ENCODE measurements at regions not wholly inside any gene's neighbourhood (a gene's known extent, or its start where the extent isn't known, plus 50 kb on each side); places are given as distances from the start of the nearest gene placed in this dataset.

DNA sequence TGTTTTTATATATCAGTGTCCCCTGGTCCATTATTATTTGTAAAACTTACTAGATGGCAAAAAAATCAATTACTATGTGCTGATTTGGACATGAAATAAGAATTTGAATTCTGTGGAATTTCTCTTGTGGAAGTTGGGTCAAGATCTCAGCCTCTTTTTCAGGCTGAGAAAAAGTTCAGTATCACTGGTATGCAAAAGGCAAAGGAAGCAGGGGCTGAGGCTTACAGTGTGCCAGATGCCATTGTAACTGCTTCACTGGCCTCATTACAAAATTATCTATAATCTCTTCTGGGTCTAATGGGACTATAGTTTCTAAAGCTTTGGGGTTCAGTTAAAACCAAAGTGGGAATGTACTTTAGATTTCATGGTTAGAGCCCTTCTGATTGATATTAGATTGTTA, 125.9 kb upstream of the SLC7A14 start:
- Histone ChIP-seq H3K9me3 (ENCODE audit: insufficient read depth, low read depth, low read length) (peaks cover 10% of the 10 kb centered on the region; the same call in 1 of the 2 replicates), H3K9ac (ENCODE audit: low read depth, low read length) (no peak overlapping the region), H3K4me3 (ENCODE audit: low read length) (no peak overlapping the region), H3K27ac (ENCODE audit: low read length) (no peak overlapping the region), H3K27me3 (ENCODE audit: insufficient read depth, low read length) (no peaks in the 10 kb centered on the region), H3K36me3 (ENCODE audit: insufficient read depth, low read depth, low read length) (no peaks in the 10 kb centered on the region), H3K4me1 (ENCODE audit: insufficient read depth, low read length) (no peaks in the 10 kb centered on the region)

DNA sequence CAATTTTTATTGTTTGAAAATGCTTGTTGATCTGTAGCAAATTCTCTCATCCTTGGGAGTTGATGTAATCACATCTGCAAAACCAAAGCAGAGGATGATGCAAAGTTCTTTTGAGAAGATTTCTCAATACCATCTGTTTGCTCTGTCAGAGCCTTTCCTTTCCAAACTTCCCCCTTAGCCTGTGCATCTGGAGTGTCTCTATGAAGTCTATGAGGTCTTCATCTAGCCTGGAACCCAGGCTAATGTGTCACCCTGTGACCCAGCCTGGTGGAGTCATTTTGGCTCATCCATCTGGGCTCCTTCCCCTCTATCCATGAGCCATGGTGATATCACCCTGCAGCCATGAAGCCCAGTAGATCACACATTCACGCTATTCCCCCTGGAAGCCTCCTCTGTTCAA, 123.2 kb upstream of the SLC7A14 start:
- Histone ChIP-seq H3K4me1 (ENCODE audit: insufficient read depth, low read length) (no peaks in the 10 kb centered on the region), H3K9ac (ENCODE audit: low read depth, low read length) (no peak overlapping the region), H3K36me3 (ENCODE audit: insufficient read depth, low read depth, low read length) (no peaks in the 10 kb centered on the region), H3K9me3 (ENCODE audit: insufficient read depth, low read depth, low read length) (peaks cover 10% of the 10 kb centered on the region; the same call in 1 of the 2 replicates), H3K27ac (ENCODE audit: low read length) (no peak overlapping the region), H3K4me3 (ENCODE audit: low read length) (no peak overlapping the region), H3K27me3 (ENCODE audit: insufficient read depth, low read length) (no peaks in the 10 kb centered on the region)

DNA sequence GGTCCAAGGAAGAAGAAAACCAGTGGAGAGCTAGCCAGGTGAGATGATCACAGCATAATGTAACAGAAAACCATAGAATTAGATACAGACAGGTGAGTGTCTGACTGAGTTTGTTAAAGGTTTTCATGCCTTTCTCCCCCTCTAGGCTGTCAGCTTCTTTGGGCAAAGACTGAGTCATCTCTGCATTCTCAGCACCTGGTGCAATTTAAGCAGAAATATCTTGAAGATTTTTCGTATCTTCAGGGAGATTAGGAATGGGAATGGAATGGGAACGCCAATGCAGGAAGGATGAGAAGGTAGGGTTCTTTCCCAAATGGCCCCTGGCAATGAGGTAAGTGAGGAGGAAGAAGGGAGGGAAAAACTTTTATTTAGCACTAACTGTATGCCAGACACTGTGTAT, 122.0 kb upstream of the SLC7A14 start:
- Histone ChIP-seq H3K9me3 (ENCODE audit: insufficient read depth, low read depth, low read length) (peaks cover 10% of the 10 kb centered on the region; the same call in 1 of the 2 replicates), H3K9ac (ENCODE audit: low read depth, low read length) (no peak overlapping the region), H3K27me3 (ENCODE audit: insufficient read depth, low read length) (no peaks in the 10 kb centered on the region), H3K4me1 (ENCODE audit: insufficient read depth, low read length) (no peaks in the 10 kb centered on the region), H3K27ac (ENCODE audit: low read length) (no peak overlapping the region), H3K4me3 (ENCODE audit: low read length) (no peak overlapping the region), H3K36me3 (ENCODE audit: insufficient read depth, low read depth, low read length) (no peaks in the 10 kb centered on the region)

DNA sequence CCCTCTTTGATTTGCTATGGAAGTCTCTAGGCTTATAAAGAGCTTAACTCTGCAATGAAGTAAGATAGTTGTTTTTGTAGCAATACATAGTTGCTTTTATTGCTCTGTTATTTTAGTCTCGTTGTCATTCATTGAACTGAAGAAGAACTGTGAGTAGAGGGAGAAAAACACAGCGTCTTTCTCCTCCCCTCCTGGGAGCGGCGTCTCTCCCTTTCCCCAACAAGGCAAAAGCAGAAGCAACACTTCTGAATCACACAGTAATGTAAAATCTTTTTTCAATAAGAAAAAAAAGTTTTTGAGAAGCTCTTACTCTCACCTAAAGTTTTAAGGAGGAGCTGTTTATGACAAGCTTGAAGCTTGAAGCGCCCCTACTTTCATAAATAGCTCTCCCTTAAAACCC, 119.3 kb upstream of the SLC7A14 start:
- Histone ChIP-seq H3K36me3 (ENCODE audit: insufficient read depth, low read depth, low read length) (no peaks in the 10 kb centered on the region), H3K27ac (ENCODE audit: low read length) (no peak overlapping the region), H3K27me3 (ENCODE audit: insufficient read depth, low read length) (no peaks in the 10 kb centered on the region), H3K9me3 (ENCODE audit: insufficient read depth, low read depth, low read length) (peaks cover 8% of the 10 kb centered on the region; the same call in 1 of the 2 replicates), H3K9ac (ENCODE audit: low read depth, low read length) (no peak overlapping the region), H3K4me1 (ENCODE audit: insufficient read depth, low read length) (no peaks in the 10 kb centered on the region), H3K4me3 (ENCODE audit: low read length) (no peak overlapping the region)

GRCh38 chr3:170703121-170703588, 117.3 kb upstream of the SLC7A14 start:
- H3K4me3 ChIP-seq (ENCODE audit: low read length) = no peak overlapping the region
- H3K9ac ChIP-seq (ENCODE audit: low read depth, low read length) = no peak overlapping the region
- H3K27ac ChIP-seq (ENCODE audit: low read length) = no peak overlapping the region
- no peaks in the 10 kb centered on the region for H3K9me3 ChIP-seq (ENCODE audit: insufficient read depth, low read depth, low read length)
- no peaks in the 10 kb centered on the region for H3K27me3 ChIP-seq (ENCODE audit: insufficient read depth, low read length)
- H3K36me3 ChIP-seq (ENCODE audit: insufficient read depth, low read depth, low read length) = no peaks in the 10 kb centered on the region
- no peaks in the 10 kb centered on the region; the same call in 1 of the 2 replicates for H3K4me1 ChIP-seq (ENCODE audit: insufficient read depth, low read length)

- no peaks in the 10 kb centered on the region for H3K36me3 ChIP-seq (ENCODE audit: insufficient read depth, low read depth, low read length)
- H3K27ac ChIP-seq (ENCODE audit: low read length) = no peak overlapping the region
- H3K9ac ChIP-seq (ENCODE audit: low read depth, low read length) = no peak overlapping the region
- H3K9me3 ChIP-seq (ENCODE audit: insufficient read depth, low read depth, low read length) = no peaks in the 10 kb centered on the region
- no peaks in the 10 kb centered on the region for H3K27me3 ChIP-seq (ENCODE audit: insufficient read depth, low read length)
- no peak overlapping the region for H3K4me3 ChIP-seq (ENCODE audit: low read length)
- peaks cover 8% of the 10 kb centered on the region for H3K4me1 ChIP-seq (ENCODE audit: insufficient read depth, low read length)
Measured at GRCh38 chr3:170701696-170702678, 116.1 kb upstream of the SLC7A14 start.

DNA sequence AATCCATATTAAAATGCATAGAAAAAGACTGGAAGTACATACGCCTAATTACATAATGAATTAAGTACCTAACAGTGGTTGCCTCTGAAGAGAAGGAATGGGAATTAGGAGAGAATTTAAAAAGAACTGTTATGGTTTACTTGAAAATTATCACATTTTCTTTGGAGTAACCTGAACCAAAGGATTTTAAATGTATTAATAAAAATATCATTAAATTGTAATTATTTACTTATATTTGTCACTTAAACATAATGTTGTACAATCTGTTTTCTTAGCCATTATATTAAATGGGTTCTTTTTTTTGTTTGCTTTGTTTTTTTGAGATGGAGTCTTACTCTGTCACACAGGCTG, 114.2 kb upstream of the SLC7A14 start:
- no peaks in the 10 kb centered on the region for H3K27me3 ChIP-seq (ENCODE audit: insufficient read depth, low read length)
- H3K9me3 ChIP-seq (ENCODE audit: insufficient read depth, low read depth, low read length) = no peaks in the 10 kb centered on the region
- no peak overlapping the region for H3K27ac ChIP-seq (ENCODE audit: low read length)
- no peaks in the 10 kb centered on the region for H3K36me3 ChIP-seq (ENCODE audit: insufficient read depth, low read depth, low read length)
- H3K9ac ChIP-seq (ENCODE audit: low read depth, low read length) = no peak overlapping the region
- H3K4me1 ChIP-seq (ENCODE audit: insufficient read depth, low read length) = peaks cover 8% of the 10 kb centered on the region
- H3K4me3 ChIP-seq (ENCODE audit: low read length) = no peak overlapping the region

DNA sequence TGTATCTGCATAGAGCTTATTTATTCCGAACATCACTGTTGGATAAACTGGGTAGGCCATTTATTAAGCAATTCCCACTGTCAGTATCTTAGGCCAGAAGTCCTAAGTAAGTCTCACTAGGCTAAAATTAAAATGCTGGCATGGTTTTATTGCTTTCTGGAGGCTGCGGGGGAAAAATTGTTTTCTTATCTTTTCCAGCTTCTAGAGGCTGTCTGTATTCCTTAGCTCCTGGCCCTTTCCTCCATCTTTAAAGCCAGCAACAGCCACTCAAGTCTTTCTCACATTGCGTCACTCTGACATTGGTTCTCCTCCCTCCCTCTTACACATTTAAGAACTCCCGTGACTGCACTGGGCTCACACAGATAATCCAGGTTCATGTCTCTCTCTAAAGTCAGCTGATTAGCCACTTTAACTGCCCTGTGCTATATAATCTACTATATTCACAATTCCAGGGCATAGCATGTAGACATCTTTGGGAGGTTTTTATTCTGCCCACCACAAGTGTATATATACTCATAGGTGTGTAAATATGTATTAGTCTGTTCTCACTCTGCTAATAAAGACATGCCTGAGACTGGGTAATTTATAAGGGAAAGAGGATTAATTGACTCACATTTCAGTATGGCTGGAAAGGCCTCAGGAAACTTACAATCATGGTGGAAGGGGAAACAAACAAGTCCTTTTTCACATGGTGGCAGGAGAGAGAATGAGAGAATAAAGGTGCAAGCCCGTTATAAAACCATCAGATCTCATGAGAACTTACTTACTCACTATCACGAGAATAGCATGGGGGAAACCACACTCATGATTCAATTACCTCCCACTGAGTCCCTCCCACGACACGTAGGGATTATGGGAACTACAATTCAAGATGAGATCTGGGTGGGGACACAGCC, 113.5 kb upstream of the SLC7A14 start:
- Histone ChIP-seq H3K9ac (ENCODE audit: low read depth, low read length) (no peak overlapping the region), H3K27me3 (ENCODE audit: insufficient read depth, low read length) (no peaks in the 10 kb centered on the region), H3K36me3 (ENCODE audit: insufficient read depth, low read depth, low read length) (no peaks in the 10 kb centered on the region), H3K4me1 (ENCODE audit: insufficient read depth, low read length) (peaks cover 8% of the 10 kb centered on the region), H3K9me3 (ENCODE audit: insufficient read depth, low read depth, low read length) (no peaks in the 10 kb centered on the region), H3K4me3 (ENCODE audit: low read length) (no peak overlapping the region), H3K27ac (ENCODE audit: low read length) (no peak overlapping the region)

DNA sequence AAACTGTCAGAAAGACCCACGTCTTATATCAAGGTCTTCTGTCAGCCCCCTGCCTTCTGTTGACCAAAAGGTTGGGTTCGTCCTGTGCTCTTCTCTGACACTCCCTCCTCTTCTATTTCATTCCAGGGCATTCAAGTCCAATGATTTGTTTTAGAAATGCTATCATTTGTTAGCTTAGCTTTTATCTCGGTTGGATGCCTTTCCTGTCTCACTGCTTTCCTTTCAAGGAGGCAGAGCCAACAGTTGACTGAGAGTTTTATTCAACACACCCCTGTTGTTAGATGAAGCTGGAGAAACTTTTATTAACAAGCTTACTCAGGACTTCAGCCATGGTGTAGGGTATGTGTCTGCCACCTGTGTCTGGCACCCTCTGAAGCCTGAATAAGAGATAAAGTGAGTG, 112.0 kb upstream of the SLC7A14 start:
- Histone ChIP-seq H3K36me3 (ENCODE audit: insufficient read depth, low read depth, low read length) (no peaks in the 10 kb centered on the region), H3K27ac (ENCODE audit: low read length) (no peak overlapping the region), H3K4me1 (ENCODE audit: insufficient read depth, low read length) (peaks cover 8% of the 10 kb centered on the region), H3K4me3 (ENCODE audit: low read length) (no peak overlapping the region), H3K27me3 (ENCODE audit: insufficient read depth, low read length) (no peaks in the 10 kb centered on the region), H3K9me3 (ENCODE audit: insufficient read depth, low read depth, low read length) (no peaks in the 10 kb centered on the region), H3K9ac (ENCODE audit: low read depth, low read length) (no peak overlapping the region)

DNA sequence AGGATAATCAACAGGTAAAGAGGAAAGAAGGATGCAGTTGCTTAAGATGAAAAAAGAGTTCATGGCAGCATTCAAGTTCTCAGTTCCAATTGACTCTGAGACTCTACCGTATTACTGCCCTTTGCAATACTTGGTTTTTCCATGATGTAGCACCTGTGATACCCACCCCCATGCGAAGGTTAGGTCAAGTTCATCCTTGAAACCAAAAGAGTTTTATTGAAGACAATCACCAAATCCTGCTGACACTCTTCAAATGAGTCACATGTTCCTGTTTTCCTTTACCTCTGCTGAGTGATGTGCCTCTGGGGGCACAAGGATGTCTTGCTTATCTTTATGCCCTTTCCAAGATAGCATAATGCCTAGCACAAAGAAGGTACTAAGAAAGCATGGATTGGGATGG, 111.3 kb upstream of the SLC7A14 start:
- no peak overlapping the region for H3K9ac ChIP-seq (ENCODE audit: low read depth, low read length)
- peaks cover 13% of the 10 kb centered on the region for H3K4me1 ChIP-seq (ENCODE audit: insufficient read depth, low read length)
- no peaks in the 10 kb centered on the region for H3K9me3 ChIP-seq (ENCODE audit: insufficient read depth, low read depth, low read length)
- H3K36me3 ChIP-seq (ENCODE audit: insufficient read depth, low read depth, low read length) = no peaks in the 10 kb centered on the region
- no peak overlapping the region for H3K27ac ChIP-seq (ENCODE audit: low read length)
- no peaks in the 10 kb centered on the region for H3K27me3 ChIP-seq (ENCODE audit: insufficient read depth, low read length)
- H3K4me3 ChIP-seq (ENCODE audit: low read length) = no peak overlapping the region

DNA sequence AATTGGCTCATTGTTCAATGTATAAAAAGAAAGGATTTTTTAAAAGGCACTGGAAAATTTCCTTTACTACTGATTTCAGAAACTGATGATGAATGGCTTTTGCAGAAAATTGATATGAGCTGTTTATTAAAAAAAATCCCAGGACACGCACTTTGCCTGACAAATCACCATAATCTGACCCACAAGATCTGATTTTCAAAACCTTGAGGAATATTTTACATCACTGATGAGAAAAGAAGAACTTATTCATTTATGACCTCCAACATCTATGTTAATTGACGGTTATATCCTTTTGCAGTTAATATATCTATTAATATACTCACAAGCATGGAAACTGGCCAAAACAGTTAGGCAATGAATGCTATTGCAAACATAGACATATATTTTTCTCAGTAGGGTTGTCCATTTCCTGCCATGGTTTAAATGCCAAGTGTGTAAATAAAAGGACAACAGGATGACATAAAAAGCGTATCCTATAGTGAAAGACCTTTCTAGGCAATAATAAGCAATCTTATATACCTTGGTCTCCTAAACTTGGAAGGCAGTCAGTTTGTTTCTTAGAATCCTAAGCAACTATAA, 109.7 kb upstream of the SLC7A14 start:
- H3K27me3 ChIP-seq (ENCODE audit: insufficient read depth, low read length) = no peaks in the 10 kb centered on the region
- H3K4me3 ChIP-seq (ENCODE audit: low read length) = no peak overlapping the region
- H3K4me1 ChIP-seq (ENCODE audit: insufficient read depth, low read length) = peaks cover 15% of the 10 kb centered on the region
- no peaks in the 10 kb centered on the region for H3K36me3 ChIP-seq (ENCODE audit: insufficient read depth, low read depth, low read length)
- no peak overlapping the region for H3K9ac ChIP-seq (ENCODE audit: low read depth, low read length)
- no peaks in the 10 kb centered on the region for H3K9me3 ChIP-seq (ENCODE audit: insufficient read depth, low read depth, low read length)
- no peak overlapping the region for H3K27ac ChIP-seq (ENCODE audit: low read length)
